GM21723 (cell line): ENCODE measurements at regions not wholly inside any gene's neighbourhood (a gene's known extent, or its start where the extent isn't known, plus 50 kb on each side); places are given as distances from the start of the nearest gene placed in this dataset.
"Not testable (repeated sequence)": the region's sequence is repeated elsewhere in the genome, so short reads cannot be mapped to it uniquely, and the experiment has no call there.

Source experiments
- ATAC-seq: cut with Tn5 transposase; IDR thresholded peaks from one replicate; pipeline ENCODE4 v1.9.1; 2021; ENCODE audit warnings: mild to moderate bottlenecking, moderate library complexity; ENCODE audit not compliant: unreplicated experiment

DNA sequence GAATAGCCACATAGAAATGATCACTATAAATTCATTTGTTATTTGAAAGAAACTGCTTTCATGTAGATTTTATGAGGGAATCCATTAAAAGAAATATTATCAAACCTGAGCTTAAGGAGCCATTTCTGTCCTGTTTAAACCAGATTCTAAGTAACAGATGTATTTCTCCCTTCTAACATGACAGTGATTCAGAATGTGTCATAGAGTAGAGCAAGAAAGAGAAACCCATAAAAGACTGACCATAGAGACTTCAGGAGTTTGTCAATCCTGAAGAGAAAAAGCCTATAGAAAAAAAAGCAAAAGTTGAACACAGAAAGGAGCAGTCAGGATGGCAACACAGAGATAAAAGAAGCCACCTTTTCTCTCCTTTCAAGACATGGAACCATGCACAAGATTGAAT lies 390.6 kb downstream of the PRIM2 start:
- not testable (repeated sequence) for ATAC-seq

DNA sequence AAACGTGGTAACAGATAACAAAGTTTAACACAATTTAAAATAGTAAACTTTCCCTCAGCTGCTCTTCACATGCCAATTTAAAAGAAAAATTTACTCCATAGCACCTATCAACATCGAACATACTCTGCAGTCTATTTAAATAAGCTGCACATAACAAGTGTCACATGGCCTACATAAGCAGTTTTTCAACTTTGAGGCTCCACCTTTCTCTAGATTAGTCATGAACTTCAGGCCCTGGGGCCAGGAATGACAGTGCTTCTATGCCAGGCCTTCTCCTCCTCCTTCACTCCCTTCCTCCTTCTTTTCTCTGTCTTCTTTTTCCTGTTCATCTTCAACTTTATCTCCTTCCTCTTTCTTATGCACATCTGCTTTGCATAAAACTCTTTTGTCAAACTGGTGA lies 405.1 kb downstream of the PRIM2 start:
- not testable (repeated sequence) for ATAC-seq

DNA sequence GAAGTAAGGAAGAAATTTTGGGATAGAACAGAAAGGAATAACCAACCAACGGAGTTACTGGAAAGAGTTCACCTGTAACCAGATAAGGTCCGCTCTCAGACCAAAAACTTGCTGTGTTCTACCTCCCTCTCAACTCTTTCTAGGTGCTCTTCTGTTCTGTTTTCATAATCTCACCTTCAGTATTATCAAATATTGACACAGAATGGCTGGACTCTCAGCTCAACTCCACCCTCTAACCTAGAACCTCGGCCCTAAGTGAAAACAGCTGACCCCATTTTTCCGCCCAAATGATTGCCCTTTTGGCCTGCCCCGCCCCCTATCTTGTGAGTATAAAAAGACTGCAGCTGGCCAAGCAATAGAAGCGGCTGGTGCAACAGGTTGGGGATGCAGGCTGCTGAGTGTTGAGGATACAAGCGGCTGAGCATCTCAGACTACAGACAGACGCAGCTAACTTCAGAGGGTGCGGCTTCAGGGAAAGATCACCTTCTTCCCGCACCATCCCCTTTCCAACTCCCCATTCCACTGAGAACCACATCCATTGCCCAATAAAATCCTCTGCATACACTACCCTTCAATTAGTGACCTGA lies 406.5 kb downstream of the PRIM2 start:
- not testable (repeated sequence) for ATAC-seq

DNA sequence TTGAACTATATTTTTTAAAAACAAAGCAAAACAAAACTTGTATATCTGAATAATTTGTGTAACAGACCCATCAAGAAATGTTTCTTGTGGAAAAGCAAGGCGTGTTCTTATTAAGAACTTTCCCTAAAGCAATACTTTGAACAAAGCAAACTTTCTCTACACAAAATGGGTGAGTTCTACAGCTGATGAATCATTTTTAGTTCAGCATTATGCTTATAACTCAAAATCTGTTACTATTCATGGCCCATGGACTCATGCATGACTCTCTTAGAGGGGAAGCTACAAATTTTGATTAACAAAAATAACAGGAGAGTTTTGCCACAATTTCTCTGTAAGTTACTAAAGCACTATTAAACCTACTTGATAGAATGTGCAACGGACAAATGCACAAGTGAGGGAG lies 412.0 kb downstream of the PRIM2 start:
- ATAC-seq: not testable (repeated sequence)

DNA sequence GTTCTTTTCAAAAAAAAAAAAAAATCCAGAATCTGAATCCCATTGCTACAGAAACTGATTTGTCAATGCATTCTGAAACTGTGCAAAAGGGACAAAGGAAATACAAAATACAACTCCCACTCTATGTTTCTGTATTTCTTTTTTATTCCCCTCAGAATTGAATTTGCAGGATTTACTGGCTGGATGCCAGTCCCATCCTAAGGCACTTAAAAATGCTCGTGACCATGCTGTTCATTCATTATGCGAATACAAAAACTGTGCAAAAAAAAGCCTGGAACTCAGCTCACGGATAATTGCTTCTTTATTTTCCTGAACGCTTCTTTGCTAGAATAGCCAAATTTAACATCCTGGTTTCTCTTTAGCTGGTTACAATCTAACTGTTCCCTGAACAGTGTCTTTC lies 413.3 kb downstream of the PRIM2 start:
- not testable (repeated sequence) for ATAC-seq

DNA sequence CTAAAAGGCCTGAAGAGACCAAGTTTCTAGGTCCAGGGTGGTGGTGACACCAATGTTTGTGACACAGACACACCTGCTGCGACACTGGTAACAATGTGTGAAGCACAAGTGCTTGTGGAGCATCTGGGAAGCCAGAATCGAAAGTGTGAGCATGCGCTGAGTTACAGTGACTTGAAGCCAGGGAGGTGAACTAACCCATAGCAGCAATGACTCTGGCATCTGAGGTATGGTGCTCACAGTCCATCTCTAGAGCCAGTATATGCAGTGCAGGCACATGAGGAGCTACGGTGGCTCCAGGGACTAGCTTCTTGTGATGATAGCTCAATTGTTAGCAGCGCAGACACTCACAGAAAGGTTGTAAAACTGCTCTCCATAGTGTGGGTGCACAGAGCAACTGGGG lies 430.3 kb downstream of the PRIM2 start:
- not testable (repeated sequence) for ATAC-seq

DNA sequence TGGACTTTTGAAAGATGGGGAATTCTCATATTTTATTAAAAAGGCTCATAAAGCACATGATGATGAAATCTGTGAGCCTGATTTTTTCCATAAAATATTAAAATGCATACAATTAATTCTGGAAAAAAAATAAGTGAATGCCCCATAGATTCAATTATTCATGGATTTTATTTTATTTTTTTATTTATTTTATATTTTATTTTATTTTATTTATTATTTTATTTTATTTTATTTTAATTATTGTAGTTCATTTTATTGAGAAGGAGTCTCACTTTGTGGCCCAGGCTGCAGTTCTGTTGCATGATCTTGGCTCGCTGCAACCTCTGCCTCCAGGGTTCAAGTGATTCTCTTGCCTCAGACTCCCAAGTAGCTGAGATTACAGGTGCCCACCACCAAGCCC lies 442.4 kb downstream of the PRIM2 start:
- not testable (repeated sequence) for ATAC-seq

DNA sequence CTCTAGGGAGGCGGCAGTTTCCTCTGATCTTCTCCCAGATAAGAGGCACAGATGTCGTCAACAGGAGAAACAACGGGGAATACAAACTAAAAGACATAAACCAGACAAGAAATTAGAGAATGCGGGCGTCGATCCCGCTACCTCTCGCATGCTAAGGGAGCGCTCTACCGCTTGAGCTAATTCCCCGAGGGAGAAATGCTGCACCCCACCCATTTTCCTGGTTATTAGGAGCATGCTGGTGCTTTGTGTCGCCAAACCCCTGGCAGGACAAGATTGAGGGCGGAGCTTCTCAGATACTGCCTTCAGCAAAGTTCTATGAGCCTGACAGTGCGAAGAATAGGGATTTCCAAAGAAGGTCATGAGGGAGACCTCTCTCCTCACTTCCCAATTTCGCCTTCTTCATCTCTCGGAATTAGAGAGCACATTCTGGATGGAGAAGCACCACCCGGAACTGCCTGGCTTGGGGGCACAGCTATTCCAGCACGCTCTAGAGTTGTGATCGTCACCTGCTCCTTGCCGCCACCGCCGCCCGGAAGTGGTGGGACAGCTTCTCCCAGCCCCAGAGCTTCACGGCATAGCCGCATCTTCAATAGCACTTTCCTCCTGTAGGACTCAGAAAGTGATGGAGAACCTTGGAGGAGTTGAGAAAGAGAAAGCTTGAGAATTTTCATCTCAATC lies 475.4 kb downstream of the PRIM2 start:
- not testable (repeated sequence) for ATAC-seq

DNA sequence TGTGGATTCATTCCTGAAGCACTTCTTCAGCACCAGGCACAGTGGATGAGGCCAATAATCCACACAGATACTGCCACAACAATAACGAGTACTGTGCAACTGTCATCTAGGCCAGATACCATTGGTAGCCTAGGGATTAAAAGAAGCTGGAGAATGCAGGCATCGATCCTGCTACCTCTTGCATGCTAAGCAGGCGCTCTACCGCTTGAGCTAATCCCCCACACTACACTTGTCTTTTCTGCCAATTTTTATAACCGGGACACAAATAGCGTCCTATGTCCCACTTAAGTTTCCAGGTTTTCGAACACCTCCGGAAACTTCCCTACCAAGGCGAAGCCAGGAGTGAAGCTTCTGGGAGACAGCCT lies 475.9 kb downstream of the PRIM2 start:
- ATAC-seq: not testable (repeated sequence)

DNA sequence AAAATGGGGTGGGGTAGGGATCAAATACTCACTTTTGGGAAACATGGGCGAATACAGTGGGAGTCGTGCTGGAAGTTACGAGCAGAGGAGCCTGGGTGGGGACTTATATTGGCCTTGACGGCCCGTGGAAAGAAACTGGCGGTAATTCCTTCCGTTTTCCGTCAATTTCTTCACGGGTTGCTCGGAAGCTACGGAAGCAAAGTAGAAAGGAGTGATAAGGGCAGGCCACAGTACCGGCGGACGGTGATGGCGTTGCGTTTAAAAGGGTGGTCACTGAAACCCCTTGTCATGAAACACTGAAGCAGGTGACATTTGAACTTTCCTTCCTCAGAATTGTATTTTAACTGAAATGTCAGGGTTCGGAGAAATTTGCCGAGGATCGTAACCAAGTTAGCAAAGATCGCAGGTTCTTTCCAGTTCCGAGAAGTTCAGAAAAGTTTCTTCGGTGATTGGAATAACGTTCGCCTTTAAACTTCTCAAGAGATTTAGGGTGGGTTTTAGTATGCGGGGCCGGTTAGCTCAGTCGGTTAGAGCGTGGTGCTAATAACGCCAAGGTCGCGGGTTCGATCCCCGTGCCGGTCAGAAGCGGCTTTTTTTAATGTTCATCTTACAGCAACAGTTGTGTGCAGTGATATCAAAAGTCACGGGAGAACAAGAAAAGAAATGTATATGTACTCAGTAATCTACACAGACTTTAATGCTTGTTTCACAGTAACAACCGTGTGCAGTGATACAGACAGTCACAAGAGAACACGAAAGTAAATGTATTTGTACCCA lies 482.5 kb downstream of the PRIM2 start:
- ATAC-seq: not testable (repeated sequence)

DNA sequence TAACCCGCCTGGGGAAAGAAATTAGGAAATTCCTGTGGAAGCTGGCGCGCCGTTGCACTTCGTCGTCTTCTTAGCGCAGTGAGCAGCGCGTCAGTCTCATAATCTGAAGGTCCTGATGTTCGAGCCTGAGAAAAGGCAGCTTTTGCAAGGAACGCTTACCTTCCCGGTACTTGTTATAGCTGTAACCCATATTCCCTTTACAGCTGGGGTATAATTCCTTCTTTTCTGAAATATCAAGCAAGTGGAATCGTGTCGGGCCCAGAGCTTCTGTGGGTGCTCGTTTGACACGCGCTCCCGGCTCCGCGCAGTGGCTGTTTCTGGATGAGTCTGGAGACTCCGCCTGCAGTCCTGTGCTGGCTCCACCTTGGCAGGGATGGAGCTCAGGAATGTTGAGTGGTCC lies 491.2 kb downstream of the PRIM2 start:
- ATAC-seq: not testable (repeated sequence)

DNA sequence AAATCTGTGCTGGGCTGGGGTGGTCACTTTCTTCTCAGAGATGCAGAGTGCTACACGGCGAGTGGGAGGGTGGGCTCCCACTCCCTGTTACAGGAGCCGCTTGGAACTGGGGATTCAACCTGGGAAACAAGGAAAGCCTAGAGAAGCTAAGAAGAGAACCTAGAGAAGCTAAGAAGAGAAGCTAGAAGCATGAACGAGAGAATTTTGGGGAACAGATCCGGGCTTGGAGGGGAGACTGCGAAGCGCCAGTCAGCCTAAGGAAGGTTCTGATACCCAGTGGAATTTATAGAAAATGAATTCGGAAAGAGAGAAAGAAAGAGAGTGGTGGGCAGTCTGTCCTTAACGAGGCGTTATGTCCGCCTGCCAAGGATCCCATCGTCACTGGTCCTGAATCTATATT lies 492.0 kb downstream of the PRIM2 start:
- ATAC-seq: not testable (repeated sequence)

DNA sequence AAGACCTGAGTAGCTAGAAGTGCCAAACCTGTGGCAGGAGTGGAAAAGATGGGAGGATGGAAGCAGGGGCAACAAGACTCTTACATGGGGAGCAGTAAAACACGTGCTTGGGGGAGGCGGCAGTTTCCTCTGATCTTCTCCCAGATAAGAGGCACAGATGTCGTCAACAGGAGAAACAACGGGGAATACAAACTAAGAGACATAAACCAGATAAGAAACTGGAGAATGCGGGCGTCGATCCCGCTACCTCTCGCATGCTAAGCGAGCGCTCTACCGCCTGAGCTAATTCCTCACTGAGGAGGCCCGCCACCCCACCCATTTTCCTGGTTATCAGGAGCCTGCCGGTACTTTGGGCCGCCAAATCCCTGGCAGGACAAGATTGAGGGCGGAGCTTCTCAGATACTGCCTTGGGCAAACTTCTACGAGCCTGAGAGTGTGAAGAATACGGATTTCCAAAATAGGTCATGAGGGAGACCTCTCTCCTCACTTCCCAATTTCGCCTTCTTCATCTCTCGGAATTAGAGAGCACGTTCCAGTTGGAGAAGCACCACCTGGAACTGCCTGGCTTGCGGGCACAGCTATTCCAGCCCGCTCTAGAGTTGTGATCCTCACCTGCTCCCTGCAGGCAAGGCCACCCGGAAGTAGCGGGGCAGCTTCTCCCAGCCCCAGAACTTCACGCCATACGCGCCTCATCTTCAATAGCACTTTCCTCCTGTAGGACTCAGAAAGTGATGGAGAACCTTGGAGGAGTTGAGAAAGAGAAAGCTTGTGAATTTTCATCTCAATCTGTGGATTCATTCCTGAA lies 496.0 kb downstream of the PRIM2 start:
- ATAC-seq: not testable (repeated sequence)

DNA sequence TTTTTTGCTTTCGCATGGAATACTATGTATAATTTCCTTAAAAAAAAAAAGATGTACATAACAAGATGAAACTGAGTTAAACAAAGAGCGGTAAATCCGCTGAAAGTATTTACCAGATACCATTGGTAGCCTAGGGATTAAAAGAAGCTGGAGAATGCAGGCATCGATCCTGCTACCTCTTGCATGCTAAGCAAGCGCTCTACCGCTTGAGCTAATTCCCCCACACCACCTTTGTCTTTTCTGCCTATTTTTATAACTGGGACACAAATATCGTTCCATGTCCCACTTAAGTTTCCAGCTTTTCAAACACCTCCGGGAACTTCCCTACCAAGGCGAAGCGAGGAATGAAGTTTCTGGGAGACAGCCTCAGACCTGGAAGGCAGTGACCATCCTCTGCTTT lies 498.4 kb downstream of the PRIM2 start:
- ATAC-seq: not testable (repeated sequence)

DNA sequence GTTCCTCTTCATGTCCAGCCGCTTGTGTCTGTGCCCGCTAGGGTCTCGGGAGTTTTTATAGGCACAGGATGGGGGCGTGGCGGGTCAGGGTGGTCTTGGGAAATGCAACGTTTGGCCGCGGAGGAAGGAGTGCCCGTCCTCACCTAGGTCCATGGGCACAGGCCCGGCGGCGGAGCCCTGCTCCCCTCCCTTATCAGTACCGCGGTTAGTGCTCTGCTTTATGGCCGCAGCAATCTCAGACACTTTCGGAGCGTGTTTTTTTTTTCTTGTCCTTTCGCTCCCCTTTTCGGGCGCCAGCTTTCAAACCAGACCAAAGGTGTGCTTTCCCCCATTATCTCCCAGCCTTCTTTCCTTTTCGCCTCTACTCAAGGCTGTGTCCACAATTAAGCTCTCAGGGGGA lies 503.9 kb downstream of the PRIM2 start:
- not testable (repeated sequence) for ATAC-seq

DNA sequence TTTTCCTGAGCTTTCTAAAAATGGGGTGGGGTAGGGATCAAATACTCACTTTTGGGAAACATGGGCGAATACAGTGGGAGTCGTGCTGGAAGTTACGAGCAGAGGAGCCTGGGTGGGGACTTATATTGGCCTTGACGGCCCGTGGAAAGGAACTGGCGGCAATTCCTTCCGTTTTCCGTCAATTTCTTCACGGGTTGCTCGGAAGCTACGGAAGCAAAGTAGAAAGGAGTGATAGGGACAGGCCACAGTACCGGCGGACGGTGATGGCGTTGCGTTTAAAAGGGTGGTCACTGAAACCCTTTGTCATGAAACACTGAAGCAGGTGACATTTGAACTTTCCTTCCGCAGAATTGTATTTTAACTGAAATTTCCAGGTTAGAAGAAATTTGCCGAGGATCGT lies 505.0 kb downstream of the PRIM2 start:
- ATAC-seq: not testable (repeated sequence)

DNA sequence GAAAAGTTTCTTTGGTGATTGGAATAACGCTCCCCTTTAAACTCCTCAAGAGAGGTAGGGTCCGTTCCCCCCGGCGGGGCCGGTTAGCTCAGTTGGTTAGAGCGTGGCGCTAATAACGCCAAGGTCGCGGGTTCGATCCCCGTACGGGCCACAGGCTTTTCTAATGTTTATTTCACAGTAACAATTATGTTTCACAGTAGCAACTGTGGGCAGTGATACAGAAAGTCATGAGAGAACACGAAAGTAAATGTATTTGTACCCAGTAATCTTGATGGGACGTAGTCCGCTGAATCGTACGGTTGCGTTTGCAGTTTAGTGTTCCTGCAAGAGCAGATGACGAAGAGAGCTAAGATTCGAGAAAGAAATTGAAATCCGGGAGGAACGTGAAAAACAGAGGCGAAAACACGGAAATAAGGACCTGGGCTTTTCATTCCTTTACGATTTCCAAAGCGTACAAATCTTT lies 505.5 kb downstream of the PRIM2 start:
- ATAC-seq: no peak

DNA sequence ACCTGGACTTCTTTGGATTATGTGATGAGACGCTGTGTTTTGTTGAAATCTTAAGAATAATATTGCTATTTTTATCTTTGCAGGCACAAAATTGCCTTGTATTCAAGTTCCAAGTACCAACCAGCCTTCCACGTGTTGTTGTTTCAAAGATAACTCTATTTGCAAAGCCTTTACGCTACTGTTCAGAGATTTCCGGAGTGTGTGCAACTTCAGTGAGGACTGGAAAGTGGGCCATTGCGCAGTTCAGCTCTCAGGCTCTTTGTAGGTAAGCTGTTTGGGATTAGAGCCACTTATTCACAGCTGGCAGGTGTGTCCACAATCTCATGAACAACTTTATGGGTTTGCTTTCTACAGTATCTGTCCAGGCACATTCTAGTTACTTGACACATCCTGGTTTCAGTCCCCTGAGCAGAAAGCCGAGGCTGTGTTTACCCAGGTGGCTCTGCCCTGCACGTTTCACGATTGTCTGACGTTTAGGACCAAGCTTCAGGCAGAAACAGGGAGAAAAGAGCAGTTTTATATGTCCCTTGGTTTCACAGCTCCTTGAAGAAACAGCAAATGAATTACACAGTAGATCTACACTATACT lies 520.3 kb downstream of the PRIM2 start:
- not testable (repeated sequence) for ATAC-seq

DNA sequence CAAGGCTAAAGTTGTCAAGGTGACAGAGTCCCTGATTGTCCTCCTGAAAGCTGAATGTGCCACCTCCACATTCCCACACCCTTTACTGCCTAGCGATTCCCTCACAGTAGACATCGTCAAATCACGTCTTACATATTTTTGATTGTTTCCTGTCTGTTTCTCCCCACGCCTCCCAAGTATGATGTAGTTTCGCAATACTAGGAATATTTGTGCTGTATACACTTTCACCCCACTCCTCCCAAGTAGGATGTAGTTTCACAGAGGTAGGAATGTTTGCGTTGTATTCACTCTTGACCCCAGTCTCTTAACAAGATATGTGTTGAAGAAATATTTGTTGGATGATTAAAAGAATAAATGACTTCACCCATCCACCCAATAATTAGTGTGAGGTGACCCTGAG lies 524.1 kb downstream of the PRIM2 start:
- not testable (repeated sequence) for ATAC-seq

DNA sequence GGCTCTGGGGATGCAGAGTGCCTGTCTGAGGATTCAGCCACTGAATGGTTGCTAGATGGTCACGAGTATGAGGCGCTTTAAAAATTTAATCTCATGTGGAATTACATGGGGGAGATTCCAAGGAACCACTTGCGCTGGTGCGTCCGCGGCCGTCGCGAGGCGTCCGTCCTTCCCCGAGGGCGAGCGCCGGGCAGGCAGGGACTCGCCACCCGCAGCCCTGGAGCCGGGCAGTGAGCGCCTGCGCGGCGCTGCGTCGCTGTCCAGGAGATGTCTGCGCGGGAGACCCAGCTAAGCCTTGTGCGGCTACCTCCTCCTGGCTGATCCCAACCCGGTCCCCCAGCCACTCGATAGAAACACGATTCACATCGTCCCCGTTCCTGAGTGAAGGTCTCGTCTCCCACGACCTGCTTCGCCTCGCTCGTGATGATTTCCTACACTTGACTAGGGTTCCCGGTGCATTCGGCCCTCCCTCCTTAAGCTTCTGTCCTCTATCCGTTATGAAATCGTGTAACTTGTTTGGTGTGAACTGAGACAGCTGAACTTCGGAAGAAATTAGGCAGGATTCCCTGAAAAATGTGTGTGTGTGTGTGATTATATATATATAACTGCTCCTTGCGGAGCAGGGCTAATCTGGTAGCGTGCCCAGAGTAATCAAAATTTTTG lies 536.4 kb downstream of the PRIM2 start:
- not testable (repeated sequence) for ATAC-seq
